ENCODE measurements at regions not wholly inside any gene's neighbourhood (a gene's known extent, or its start where the extent isn't known, plus 50 kb on each side); places are given as distances from the start of the nearest gene placed in this dataset.

DNA sequence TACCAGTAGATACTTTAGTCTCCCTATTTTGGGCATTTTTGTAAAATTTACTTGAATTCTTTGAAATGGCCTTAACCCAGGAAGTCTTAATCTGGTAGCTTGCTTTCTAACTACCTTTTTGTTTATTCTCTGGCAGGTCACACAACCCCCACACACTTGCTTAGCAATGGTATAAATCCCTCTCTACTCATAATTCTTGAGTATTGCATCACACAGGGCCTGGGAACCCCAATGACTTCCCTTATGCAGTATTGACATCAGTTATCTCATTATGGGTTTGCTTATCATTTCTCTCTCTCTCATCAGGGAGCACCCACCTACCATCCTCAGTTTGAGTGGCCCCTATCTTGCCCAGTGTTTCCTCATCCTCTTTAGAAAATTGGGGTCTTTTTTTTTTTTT is 207.1 kb downstream of the KCNS3 start:
- Histone ChIP-seq H3K27me3 (no peaks in the 10 kb centered on the region), H3K4me1 (no peaks in the 10 kb centered on the region), H3K36me3 (no peaks in the 10 kb centered on the region), H3K9me3 (no peaks in the 10 kb centered on the region), H3K27ac (no peak overlapping the region), H3K4me3 (no peak overlapping the region)
- DNase-seq = no peak
- no peak for ATAC-seq
- TF ChIP-seq, protein P1, sequence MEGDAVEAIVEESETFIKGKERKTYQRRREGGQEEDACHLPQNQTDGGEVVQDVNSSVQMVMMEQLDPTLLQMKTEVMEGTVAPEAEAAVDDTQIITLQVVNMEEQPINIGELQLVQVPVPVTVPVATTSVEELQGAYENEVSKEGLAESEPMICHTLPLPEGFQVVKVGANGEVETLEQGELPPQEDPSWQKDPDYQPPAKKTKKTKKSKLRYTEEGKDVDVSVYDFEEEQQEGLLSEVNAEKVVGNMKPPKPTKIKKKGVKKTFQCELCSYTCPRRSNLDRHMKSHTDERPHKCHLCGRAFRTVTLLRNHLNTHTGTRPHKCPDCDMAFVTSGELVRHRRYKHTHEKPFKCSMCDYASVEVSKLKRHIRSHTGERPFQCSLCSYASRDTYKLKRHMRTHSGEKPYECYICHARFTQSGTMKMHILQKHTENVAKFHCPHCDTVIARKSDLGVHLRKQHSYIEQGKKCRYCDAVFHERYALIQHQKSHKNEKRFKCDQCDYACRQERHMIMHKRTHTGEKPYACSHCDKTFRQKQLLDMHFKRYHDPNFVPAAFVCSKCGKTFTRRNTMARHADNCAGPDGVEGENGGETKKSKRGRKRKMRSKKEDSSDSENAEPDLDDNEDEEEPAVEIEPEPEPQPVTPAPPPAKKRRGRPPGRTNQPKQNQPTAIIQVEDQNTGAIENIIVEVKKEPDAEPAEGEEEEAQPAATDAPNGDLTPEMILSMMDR (IDR thresholded peaks at IDR 0.05) = no peak
- intact Hi-C loops (cut with DNase I) = no loop called here

DNA sequence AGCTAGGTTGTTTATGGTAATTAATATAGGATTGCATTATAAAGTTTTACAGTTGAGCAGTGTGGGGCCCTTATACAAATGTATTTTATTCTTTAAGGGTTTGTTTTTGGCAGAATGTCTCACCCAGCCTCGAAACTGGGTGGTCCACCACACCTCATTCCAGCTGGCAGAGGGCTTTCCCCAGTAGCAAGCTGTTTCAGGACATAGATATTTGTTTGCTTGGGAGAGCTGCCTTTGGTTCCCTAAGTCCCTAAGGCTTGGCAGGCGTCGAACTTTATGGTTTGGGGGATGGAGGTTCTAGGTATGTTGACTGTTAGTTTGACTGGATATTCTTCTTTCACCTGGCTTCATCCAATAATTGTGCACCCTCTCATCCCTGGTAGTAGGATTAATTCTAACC is 205.9 kb downstream of the KCNS3 start:
- H3K27me3 ChIP-seq = no peaks in the 10 kb centered on the region
- intact Hi-C loops (cut with DNase I) = no loop called here
- DNase-seq (no peak), ATAC-seq (no peak)
- no peaks in the 10 kb centered on the region for H3K4me1 ChIP-seq
- H3K27ac ChIP-seq = no peak overlapping the region
- H3K36me3 ChIP-seq = no peaks in the 10 kb centered on the region
- H3K4me3 ChIP-seq = no peak overlapping the region
- TF ChIP-seq, protein P1 (IDR thresholded peaks at IDR 0.05) = no peak
- no peaks in the 10 kb centered on the region for H3K9me3 ChIP-seq

DNA sequence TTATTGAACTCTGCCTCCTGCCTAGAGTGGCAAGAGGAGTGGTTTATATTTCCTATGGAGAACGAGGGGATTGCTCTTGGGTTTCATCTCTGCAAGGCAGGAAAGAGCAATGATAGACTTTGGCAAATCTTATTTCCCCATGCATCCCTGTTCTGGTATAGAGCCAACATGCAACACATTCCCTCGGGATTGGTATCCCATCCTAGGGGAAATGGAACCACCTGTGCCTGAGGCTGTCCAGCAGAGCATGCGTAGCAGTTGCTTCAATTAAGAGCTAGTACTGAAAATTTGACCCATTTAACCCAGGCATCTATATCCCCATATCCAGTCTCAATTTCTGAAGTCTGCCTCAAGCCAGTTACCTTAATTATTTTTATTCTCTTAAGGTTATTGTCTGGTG is 205.3 kb downstream of the KCNS3 start:
- Histone ChIP-seq H3K4me3 (no peak overlapping the region), H3K36me3 (no peaks in the 10 kb centered on the region), H3K27me3 (no peaks in the 10 kb centered on the region), H3K9me3 (no peaks in the 10 kb centered on the region), H3K4me1 (no peaks in the 10 kb centered on the region), H3K27ac (no peak overlapping the region)
- no peak for DNase-seq
- no peak for ATAC-seq
- TF ChIP-seq, protein P1 (IDR thresholded peaks at IDR 0.05) = no peak
- intact Hi-C loops (cut with DNase I) = no loop called here

DNA sequence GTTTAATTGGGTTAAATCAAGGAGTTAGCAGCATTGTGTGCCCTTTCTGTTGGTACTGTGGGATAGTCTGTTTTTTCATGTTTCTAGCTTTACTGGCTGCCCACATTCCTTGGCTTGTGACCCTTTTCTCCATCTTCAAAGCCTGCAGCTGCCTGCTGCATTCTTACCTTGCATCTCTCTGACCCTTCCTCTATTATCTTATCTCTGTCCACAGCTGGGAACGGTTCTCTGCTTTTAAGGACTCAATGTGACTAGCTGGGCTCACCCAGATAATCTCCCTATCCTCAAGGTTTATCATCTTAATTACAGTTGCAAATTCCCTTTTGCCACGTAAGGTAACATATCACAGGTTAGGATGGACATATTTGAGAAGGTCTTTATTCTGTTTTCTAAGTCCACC is 199.7 kb downstream of the KCNS3 start:
- no peaks in the 10 kb centered on the region for H3K27me3 ChIP-seq
- no peaks in the 10 kb centered on the region for H3K36me3 ChIP-seq
- DNase-seq (no peak), ATAC-seq (no peak)
- TF ChIP-seq, protein P1 (IDR thresholded peaks at IDR 0.05) = no peak
- H3K9me3 ChIP-seq = no peaks in the 10 kb centered on the region
- no peaks in the 10 kb centered on the region for H3K4me1 ChIP-seq
- intact Hi-C loops (cut with DNase I) = no loop called here
- no peak overlapping the region for H3K4me3 ChIP-seq
- no peak overlapping the region for H3K27ac ChIP-seq

DNA sequence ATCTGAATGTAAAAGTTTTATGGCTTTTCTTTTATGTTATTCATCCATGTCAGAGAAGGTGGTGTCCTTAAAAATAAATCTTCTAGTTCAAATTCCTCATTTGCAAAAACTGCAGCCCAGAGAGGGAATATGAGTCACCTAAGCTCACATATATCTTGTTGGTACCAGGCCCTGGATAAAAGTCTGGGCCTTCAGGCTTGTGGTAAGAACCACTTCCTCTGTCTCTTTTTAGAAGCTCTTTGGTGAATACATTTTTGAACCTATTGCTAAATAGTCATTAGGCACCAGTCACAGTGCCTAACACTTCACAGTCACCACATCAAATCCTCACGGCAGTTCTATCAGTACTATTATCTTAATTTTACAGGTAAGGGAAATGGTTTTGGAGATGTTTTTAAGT is 199.2 kb downstream of the KCNS3 start:
- no peak overlapping the region for H3K4me3 ChIP-seq
- no peaks in the 10 kb centered on the region for H3K9me3 ChIP-seq
- TF ChIP-seq, protein P1 (IDR thresholded peaks at IDR 0.05) = no peak
- no peaks in the 10 kb centered on the region for H3K4me1 ChIP-seq
- no peak overlapping the region for H3K27ac ChIP-seq
- intact Hi-C loops (cut with DNase I) = no loop called here
- no peak for DNase-seq
- H3K36me3 ChIP-seq = no peaks in the 10 kb centered on the region
- no peaks in the 10 kb centered on the region for H3K27me3 ChIP-seq
- ATAC-seq = no peak

DNA sequence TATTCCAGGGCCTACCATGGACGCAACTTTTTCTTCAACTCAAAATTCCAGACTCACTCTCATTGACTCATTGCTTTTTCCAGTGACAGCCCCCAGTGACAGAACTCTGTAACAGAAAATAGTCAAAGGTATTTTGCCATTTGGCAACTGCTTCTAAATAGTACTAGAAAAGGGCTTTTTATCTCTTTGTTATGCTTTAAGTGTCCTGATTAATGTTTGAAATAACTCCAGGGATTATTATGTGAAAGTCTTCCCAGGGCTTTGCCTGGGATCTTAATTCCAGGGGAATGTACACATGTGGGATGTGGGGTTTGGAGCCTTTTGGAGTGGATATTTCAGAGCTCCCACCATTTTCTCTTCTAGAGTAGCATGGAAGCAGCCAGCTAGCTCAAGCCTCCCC is 198.8 kb downstream of the KCNS3 start:
- no peak for ATAC-seq
- Histone ChIP-seq H3K36me3 (no peaks in the 10 kb centered on the region), H3K27me3 (no peaks in the 10 kb centered on the region), H3K4me1 (no peaks in the 10 kb centered on the region), H3K27ac (no peak overlapping the region), H3K9me3 (no peaks in the 10 kb centered on the region), H3K4me3 (no peak overlapping the region)
- TF ChIP-seq, protein P1 (IDR thresholded peaks at IDR 0.05) = no peak
- intact Hi-C loops (cut with DNase I) = no loop called here
- no peak for DNase-seq
